GM12872 (cell line): ENCODE measurements at regions not wholly inside any gene's neighbourhood (a gene's known extent, or its start where the extent isn't known, plus 50 kb on each side); places are given as distances from the start of the nearest gene placed in this dataset.

Source experiments
- TF ChIP-seq, protein P1 (sequence below): IDR thresholded peaks from 3 replicates; pipeline ENCODE4 v1.5.1; 2011; ENCODE audit warnings: low read depth, mild to moderate bottlenecking, low read length, moderate library complexity; ENCODE audit not compliant: insufficient read depth

DNA sequence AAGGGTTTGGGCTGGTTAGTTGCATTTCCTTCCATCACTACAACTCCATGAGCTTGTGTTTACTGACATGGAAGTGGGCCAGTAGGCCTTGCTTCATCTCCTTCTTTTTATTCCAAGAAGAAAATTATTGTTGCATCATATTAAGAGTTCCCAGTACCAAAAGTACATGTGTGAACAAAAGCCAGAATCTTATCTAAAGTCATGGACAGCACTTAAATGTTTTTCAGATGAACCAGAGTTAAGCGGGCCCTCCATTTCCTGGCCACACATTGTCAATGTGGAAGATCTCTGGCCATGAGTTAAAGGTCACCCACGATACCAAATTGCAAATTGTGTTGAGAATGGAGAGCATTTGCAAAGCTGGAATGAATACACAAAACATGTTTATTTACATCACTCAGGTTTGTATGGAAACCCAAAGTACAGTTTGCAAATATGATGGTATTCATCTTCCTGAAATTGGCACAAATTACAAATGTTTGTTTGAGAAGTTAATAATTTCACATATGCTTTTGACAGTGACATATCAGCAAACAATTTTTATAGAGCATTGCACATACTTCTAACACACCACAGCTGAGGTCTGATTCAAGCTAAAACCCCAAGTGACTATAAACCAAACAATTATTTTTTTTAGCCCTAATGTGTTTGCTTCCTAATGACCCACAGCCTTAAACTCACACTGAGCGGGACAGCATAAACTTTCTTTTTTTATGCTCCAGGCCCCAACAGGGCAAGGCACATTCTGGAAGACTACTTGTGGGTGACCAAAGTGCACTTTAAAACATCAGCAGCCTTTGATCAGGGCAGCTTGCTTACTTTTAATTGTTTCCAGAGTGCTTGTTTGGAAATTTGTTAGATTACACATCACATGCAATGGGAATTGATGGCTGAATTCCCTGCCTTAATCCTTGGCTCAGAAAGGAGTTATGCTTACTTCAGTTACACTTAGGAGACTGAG is 502.9 kb upstream of the SLIT2 start:
- TF ChIP-seq, protein P1, sequence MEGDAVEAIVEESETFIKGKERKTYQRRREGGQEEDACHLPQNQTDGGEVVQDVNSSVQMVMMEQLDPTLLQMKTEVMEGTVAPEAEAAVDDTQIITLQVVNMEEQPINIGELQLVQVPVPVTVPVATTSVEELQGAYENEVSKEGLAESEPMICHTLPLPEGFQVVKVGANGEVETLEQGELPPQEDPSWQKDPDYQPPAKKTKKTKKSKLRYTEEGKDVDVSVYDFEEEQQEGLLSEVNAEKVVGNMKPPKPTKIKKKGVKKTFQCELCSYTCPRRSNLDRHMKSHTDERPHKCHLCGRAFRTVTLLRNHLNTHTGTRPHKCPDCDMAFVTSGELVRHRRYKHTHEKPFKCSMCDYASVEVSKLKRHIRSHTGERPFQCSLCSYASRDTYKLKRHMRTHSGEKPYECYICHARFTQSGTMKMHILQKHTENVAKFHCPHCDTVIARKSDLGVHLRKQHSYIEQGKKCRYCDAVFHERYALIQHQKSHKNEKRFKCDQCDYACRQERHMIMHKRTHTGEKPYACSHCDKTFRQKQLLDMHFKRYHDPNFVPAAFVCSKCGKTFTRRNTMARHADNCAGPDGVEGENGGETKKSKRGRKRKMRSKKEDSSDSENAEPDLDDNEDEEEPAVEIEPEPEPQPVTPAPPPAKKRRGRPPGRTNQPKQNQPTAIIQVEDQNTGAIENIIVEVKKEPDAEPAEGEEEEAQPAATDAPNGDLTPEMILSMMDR, result no peak

DNA sequence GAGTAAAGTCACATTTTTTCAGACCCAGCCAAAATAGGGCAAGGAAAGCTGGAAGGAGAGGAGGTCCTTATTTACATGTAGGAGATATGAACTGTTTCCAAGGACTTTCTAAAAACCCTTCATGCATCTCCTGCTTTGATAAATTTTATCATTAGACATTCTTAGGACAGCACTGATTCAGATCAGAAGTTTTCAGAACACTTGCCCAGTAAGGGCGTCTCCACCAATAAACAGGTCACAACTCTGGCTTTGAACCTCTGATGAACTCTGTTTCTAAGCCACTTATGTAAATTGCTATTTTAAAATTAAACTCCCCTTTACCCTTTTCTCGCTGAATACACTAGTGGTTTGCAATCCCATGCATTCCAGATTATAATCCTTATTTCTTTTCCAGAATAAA is 505.3 kb upstream of the SLIT2 start:
- TF ChIP-seq, protein P1, result no peak

DNA sequence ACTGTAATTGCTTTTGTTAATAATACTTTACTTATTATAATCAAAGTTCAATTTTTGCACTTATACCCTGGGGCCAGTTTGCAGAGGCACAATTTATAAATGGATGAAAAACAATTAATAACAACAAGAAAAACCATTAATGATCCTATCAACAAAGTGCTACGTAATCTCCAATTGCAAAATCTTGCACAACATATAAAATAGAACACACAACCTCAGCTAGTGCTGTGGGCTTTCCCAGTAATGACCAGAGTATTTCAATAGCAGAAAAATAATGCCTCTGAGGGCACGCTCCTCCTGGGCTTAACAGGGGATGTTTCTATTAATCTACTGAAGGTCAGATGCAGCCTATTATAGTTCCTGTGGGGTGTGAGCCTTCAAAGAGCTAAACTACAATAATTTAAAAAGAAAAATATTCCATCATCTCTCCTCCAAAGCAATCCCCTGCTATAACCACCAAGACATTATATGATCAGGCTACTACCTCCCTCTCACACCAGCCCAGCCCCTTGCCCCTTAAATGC is 508.5 kb upstream of the SLIT2 start:
- TF ChIP-seq, protein P1, result no peak

DNA sequence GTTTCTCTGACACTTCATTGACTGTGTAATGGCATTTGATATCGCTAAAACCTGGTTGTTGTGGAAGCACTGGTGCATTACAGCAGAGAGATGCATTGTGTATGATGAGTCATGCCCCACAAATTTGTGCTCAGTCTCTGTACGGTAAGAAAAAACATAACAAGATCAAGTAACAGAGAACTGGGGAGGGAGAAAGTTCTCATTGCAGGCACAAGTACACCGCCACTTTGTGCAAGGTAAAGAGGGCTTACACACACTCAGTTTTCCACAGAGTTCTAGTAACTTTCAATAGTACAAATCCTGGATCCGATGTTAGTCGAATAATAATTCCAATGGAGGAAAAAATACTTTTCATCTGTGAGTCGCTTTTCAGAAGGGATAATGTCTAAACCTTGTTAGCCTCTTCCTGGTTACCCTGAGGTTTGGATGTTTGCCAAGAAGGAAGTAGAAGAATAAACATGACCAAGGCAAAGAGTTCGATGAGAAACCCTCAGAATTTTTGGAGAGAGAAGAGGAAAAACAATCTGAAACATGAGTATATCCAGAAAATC is 512.5 kb upstream of the SLIT2 start:
- TF ChIP-seq, protein P1, result no peak

DNA sequence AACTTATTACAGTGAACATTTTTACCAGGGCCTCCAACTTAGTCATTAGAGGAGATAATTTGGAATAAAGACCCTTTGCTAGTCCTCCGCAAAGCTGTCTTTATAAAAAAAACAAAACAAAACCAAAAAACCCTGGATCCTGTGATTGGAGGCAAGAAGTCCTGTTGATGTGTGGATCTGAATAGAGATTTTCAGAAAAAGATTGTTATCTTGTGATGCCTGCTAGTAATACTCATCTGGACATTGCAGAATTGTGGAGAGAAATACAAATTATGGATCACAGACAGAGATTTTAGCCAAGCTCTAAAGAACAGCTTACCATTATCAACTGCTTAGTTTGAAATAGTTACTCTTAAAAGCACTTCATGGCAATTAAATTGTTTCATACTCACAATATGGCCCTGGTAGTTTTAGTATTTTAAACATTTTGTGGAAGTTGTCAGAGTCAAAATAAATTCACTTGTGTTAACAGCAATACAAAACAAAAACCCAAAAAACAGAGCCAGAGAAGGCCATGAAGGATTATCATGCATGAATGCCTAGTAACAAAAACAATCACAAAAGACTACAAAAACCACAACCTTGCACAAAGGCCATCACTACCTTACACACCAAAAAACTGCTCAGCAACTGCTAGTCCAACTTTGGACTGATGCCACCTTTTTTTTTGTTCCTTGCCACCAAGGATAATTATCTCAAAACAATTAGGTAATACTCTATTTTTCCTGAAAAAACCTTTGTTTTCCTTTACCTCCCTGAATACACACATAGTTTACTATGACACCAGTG is 514.5 kb upstream of the SLIT2 start:
- TF ChIP-seq, protein P1, result no peak

DNA sequence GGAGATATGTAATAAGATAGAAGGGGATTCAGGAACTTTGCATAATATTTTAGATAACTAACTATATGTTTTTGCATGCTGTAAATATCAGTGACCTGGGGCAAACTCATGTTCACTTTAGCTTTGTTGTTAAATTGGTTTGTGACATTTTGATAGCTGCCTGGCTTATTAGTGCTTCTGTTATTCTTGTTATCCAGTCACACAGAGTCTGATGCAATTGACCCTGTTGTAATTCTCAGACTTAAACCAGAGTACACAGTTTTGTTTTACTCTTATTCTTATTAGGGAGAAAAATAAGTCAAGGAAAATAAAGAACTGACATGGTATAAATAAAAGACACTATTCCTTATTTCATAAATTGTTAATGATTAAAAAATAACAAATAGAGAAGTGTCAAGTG is 516.7 kb upstream of the SLIT2 start:
- TF ChIP-seq, protein P1, result no peak
